ENCODE measurements at regions not wholly inside any gene's neighbourhood (a gene's known extent, or its start where the extent isn't known, plus 50 kb on each side); places are given as distances from the start of the nearest gene placed in this dataset.

- DNase-seq, result no peak
Measured at GRCh38 chr12:58270966-58271705, 329.8 kb downstream of the ATP23 start.

- no peak for DNase-seq
Measured at GRCh38 chr12:58272461-58272860, 331.1 kb downstream of the ATP23 start.

- DNase-seq, result no peak
Measured at GRCh38 chr12:58277231-58277630, 335.9 kb downstream of the ATP23 start.

- no peak for DNase-seq
Measured at GRCh38 chr12:58283553-58283952, 342.2 kb downstream of the ATP23 start.

- DNase-seq, result peak; percentile 36 to 62
Measured at GRCh38 chr12:58285551-58285950, 344.2 kb downstream of the ATP23 start.

GRCh38 chr12:58286353-58286752, 345.0 kb downstream of the ATP23 start:
- no peak for DNase-seq

GRCh38 chr12:58288190-58288589, 346.8 kb downstream of the ATP23 start:
- peak; percentile 27 to 70 for DNase-seq

GRCh38 chr12:58291106-58291505, 349.7 kb downstream of the ATP23 start:
- no peak for DNase-seq

GRCh38 chr12:58293308-58293982, 352.1 kb downstream of the ATP23 start:
- no peak for DNase-seq

GRCh38 chr12:58295268-58295667, 353.9 kb downstream of the ATP23 start:
- DNase-seq, result no peak

GRCh38 chr12:58296863-58297262, 355.5 kb downstream of the ATP23 start:
- DNase-seq, result no peak

GRCh38 chr12:58298803-58299202, 357.4 kb downstream of the ATP23 start:
- no peak for DNase-seq

GRCh38 chr12:58299371-58299770, 358.0 kb downstream of the ATP23 start:
- DNase-seq, result no peak

GRCh38 chr12:58301038-58301729, 359.8 kb downstream of the ATP23 start:
- DNase-seq, result no peak

- DNase-seq, result no peak
Measured at GRCh38 chr12:58301730-58302122, 360.4 kb downstream of the ATP23 start.

GRCh38 chr12:58302487-58303011, 361.2 kb downstream of the ATP23 start:
- DNase-seq, result no peak

- no peak for DNase-seq
Measured at GRCh38 chr12:58306266-58307000, 365.1 kb downstream of the ATP23 start.

GRCh38 chr12:58309806-58310205, 368.4 kb downstream of the ATP23 start:
- DNase-seq, result no peak

- no peak for DNase-seq
Measured at GRCh38 chr12:58310368-58310767, 369.0 kb downstream of the ATP23 start.

GRCh38 chr12:58310809-58311622, 369.6 kb downstream of the ATP23 start:
- no peak for DNase-seq

- no peak for DNase-seq
Measured at GRCh38 chr12:58313091-58313855, 371.9 kb downstream of the ATP23 start.
